Activated T-cell treated with anti-CD3 and anti-CD28 coated beads, Interleukin-2, amount 50 U/mL, for 72 hours (primary cell): ENCODE measurements at regions not wholly inside any gene's neighbourhood (a gene's known extent, or its start where the extent isn't known, plus 50 kb on each side); places are given as distances from the start of the nearest gene placed in this dataset.

Source experiments
- ATAC-seq, 2 donors: fragments of 150-1000 bp; cut with Tn5 transposase; replicated peaks in 1 of 2; 2 replicates each; pipeline ENCODE4 v1.10.0; 2021; ENCODE audit warnings: moderate library complexity in 2 of 2, mild to moderate bottlenecking in 1 of 2
- DNase-seq, 2 donors: peaks; one replicate each; pipeline ENCODE4 v3.0.0; 2021 to 2022; ENCODE audit warnings: mixed read lengths in 1 of 2
- H3K27ac Mint-ChIP-seq: one replicate; pipeline ENCODE4 v1.8.0; 2022; ENCODE audit warnings: mild to moderate bottlenecking, moderate library complexity, mixed read lengths
- H3K27me3 Mint-ChIP-seq: one replicate; pipeline ENCODE4 v1.8.0; 2022; ENCODE audit warnings: low read depth, mixed read lengths
- H3K36me3 Mint-ChIP-seq, 2 donors: one replicate each; pipeline ENCODE4 v1.8.0; 2022; ENCODE audit warnings: mixed read lengths in 2 of 2, mild to moderate bottlenecking in 1 of 2; ENCODE audit not compliant: insufficient read depth in 2 of 2
- H3K4me1 Mint-ChIP-seq: one replicate; pipeline ENCODE4 v1.8.0; 2022; ENCODE audit warnings: low read depth, mixed read lengths
- H3K4me3 Mint-ChIP-seq, 2 donors: one replicate each; pipeline ENCODE4 v1.8.0; 2022; ENCODE audit warnings: mild to moderate bottlenecking in 2 of 2, mixed read lengths in 2 of 2, moderate library complexity in 2 of 2
- H3K9me3 Mint-ChIP-seq, 2 donors: one replicate each; pipeline ENCODE4 v1.8.0; 2022; ENCODE audit warnings: mixed read lengths in 2 of 2

DNA sequence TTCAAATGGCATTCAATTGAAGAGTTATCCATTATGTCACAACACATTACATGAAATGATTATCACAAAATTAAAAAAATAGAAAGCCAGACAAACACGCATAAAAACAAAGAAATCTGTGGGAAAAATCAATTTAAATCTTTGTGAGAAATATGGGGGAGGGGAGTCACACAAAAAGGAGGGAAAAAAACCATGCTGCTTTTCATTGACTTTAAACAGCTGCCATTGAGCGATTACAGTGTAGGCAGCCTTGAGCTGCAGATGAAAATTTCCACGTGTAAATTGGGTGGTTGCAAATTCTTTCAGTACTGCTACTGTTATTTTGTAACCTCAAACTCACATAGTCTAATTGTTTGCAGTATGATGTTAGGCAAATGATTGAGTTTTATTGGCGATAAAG, 889.9 kb upstream of the PHF14 start:
- H3K9me3 Mint-ChIP-seq = peaks cover 2 to 11% of the 10 kb centered on the region in 2 donors
- DNase-seq (no peak), ATAC-seq (no peak)
- H3K36me3 Mint-ChIP-seq = peaks cover 0 to 1% of the 10 kb centered on the region in 2 donors
- no peaks in the 10 kb centered on the region for H3K4me1 Mint-ChIP-seq
- no peaks in the 10 kb centered on the region for H3K27me3 Mint-ChIP-seq
- no peak overlapping the region for H3K4me3 Mint-ChIP-seq
- no peak overlapping the region for H3K27ac Mint-ChIP-seq

DNA sequence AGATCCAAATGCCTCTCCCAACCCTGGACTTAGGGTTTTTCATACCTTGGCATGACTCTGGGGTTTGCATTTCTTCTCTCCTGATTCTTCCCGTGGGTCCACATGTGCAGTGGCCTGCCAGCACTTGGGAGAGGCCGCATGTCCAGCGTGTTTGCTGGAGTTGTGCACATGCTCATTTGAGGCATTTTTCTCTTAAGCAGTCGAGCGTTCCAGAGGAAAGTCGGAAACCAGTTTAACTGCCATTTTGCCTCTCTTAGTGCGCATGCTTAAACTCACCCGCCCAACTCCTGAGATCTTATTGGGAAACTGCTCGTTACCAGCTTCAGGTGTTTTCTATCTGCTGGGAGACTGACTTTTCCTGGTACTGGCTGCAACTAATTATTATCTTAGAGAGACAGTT, 888.4 kb upstream of the PHF14 start:
- DNase-seq (no peak), ATAC-seq (no peak)
- Mint-ChIP-seq H3K27ac (no peak overlapping the region), H3K36me3 (peaks cover 0 to 1% of the 10 kb centered on the region in 2 donors), H3K4me1 (no peaks in the 10 kb centered on the region), H3K4me3 (no peak overlapping the region), H3K27me3 (no peaks in the 10 kb centered on the region), H3K9me3 (peaks cover 0 to 13% of the 10 kb centered on the region in 2 donors)

GRCh38 chr7:10100572-10100971, 873.1 kb upstream of the PHF14 start:
- DNase-seq (no peak), ATAC-seq (no peak)
- Mint-ChIP-seq H3K4me1 (no peaks in the 10 kb centered on the region), H3K27me3 (no peaks in the 10 kb centered on the region), H3K9me3 (peaks cover 0 to 4% of the 10 kb centered on the region in 2 donors), H3K27ac (no peak overlapping the region), H3K4me3 (no peak overlapping the region), H3K36me3 (no peaks in the 10 kb centered on the region)

DNA sequence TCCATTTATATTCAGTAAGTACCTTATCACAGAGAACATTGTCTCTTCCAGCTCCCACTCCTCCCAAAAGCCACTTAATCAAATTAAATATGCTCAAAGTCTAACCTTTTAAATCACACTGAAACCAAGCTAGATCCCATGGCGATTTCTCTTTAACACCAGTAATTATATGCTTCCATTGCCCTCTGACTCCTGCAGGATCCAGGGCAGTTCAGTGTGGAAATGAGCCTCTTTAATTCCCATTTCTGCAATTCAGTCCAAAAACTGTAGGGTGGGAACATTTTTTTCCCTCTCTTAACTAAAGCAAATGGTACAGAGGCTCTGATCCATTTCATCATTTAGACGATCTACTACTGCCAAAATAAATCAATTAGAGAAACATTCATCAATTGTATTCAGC, 872.3 kb upstream of the PHF14 start:
- H3K27ac Mint-ChIP-seq = no peak overlapping the region
- H3K4me1 Mint-ChIP-seq = no peaks in the 10 kb centered on the region
- no peak overlapping the region for H3K4me3 Mint-ChIP-seq
- H3K27me3 Mint-ChIP-seq = no peaks in the 10 kb centered on the region
- H3K9me3 Mint-ChIP-seq = peaks cover 0 to 4% of the 10 kb centered on the region in 2 donors
- H3K36me3 Mint-ChIP-seq = no peaks in the 10 kb centered on the region
- ATAC-seq (no peak), DNase-seq (no peak)

- Mint-ChIP-seq H3K27me3 (no peaks in the 10 kb centered on the region), H3K9me3 (peaks cover 0 to 6% of the 10 kb centered on the region in 2 donors), H3K4me3 (no peak overlapping the region), H3K36me3 (no peaks in the 10 kb centered on the region), H3K4me1 (no peaks in the 10 kb centered on the region), H3K27ac (no peak overlapping the region)
- ATAC-seq = no peak
- no peak for DNase-seq
Measured at GRCh38 chr7:10104292-10104691, 869.4 kb upstream of the PHF14 start.

DNA sequence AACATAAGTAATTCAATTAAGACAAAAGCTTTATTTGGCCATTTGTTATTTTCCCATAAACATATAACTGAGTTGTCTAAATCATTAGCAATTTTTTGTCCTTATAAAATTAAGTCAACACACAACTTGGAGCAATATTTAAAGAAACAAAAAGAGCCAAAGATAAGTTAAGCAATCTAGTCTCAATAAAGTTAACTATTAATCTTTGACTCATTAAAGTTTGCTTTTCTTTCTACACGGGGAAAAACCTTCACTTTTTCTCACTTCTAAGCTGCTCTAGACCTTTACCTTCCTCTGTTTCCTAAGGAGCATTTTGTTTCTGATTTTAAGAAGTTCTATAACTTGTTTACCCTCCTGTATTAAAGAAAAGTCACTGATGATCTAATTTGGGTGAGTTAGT, 867.1 kb upstream of the PHF14 start:
- no peak overlapping the region for H3K27ac Mint-ChIP-seq
- ATAC-seq = no peak
- no peaks in the 10 kb centered on the region for H3K4me1 Mint-ChIP-seq
- H3K4me3 Mint-ChIP-seq = no peak overlapping the region
- DNase-seq = no peak
- H3K9me3 Mint-ChIP-seq = peaks cover 0 to 4% of the 10 kb centered on the region in 2 donors
- no peaks in the 10 kb centered on the region for H3K36me3 Mint-ChIP-seq
- H3K27me3 Mint-ChIP-seq = no peaks in the 10 kb centered on the region

- ATAC-seq = no peak
- no peaks in the 10 kb centered on the region for H3K36me3 Mint-ChIP-seq
- H3K4me1 Mint-ChIP-seq = no peaks in the 10 kb centered on the region
- H3K27ac Mint-ChIP-seq = no peak overlapping the region
- H3K4me3 Mint-ChIP-seq = no peak overlapping the region
- H3K9me3 Mint-ChIP-seq = peaks cover 9 to 10% of the 10 kb centered on the region in 2 donors
- no peak for DNase-seq
- no peaks in the 10 kb centered on the region for H3K27me3 Mint-ChIP-seq
Measured at GRCh38 chr7:10116511-10116910, 857.2 kb upstream of the PHF14 start.

- Mint-ChIP-seq H3K9me3 (peaks cover 7 to 10% of the 10 kb centered on the region in 2 donors), H3K27ac (no peak overlapping the region), H3K4me3 (no peak overlapping the region), H3K4me1 (no peaks in the 10 kb centered on the region), H3K27me3 (no peaks in the 10 kb centered on the region), H3K36me3 (no peaks in the 10 kb centered on the region)
- ATAC-seq = no peak
- no peak for DNase-seq
Measured at GRCh38 chr7:10117815-10118214, 855.9 kb upstream of the PHF14 start.

- no peaks in the 10 kb centered on the region for H3K4me1 Mint-ChIP-seq
- H3K27me3 Mint-ChIP-seq = no peaks in the 10 kb centered on the region
- peaks cover 3 to 6% of the 10 kb centered on the region in 2 donors for H3K9me3 Mint-ChIP-seq
- ATAC-seq = no peak
- no peak overlapping the region for H3K4me3 Mint-ChIP-seq
- DNase-seq = no peak
- H3K36me3 Mint-ChIP-seq = no peaks in the 10 kb centered on the region
- no peak overlapping the region for H3K27ac Mint-ChIP-seq
Measured at GRCh38 chr7:10120936-10121335, 852.7 kb upstream of the PHF14 start.

- no peaks in the 10 kb centered on the region for H3K27me3 Mint-ChIP-seq
- H3K4me3 Mint-ChIP-seq = no peak overlapping the region
- peaks cover 3 to 6% of the 10 kb centered on the region in 2 donors for H3K9me3 Mint-ChIP-seq
- no peaks in the 10 kb centered on the region for H3K4me1 Mint-ChIP-seq
- no peaks in the 10 kb centered on the region for H3K36me3 Mint-ChIP-seq
- ATAC-seq (no peak), DNase-seq (no peak)
- no peak overlapping the region for H3K27ac Mint-ChIP-seq
Measured at GRCh38 chr7:10121631-10122030, 852.0 kb upstream of the PHF14 start.

DNA sequence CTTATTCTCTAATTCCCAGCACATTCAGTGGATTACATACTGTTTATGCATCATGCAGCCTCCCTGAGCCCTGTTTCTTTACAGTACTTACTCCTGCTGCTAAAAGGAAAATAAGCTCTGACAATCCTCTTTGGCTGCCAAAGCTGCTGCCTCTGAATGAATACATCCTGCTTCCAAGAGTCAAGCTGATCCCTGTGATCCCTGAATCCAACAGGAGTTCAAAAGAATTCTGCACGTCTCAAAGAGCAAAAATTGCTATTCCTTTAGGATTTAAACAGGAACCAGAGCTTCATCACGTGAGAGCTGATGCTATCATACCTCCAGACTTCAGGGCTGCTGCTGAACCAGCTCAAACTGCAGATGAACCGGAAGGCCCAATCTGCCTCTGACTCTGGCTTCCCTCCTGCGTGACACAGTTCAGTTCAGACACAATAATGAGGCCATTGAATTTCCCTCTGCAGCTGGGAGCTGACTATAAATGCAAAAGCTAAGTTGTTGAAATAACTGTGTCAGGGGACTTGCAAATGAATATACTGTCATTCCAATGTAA, 851.0 kb upstream of the PHF14 start:
- Mint-ChIP-seq H3K9me3 (peaks cover 3% of the 10 kb centered on the region in 2 donors), H3K27me3 (no peaks in the 10 kb centered on the region), H3K27ac (no peak overlapping the region), H3K4me3 (no peak overlapping the region), H3K4me1 (no peaks in the 10 kb centered on the region), H3K36me3 (no peaks in the 10 kb centered on the region)
- DNase-seq (no peak), ATAC-seq (no peak)

DNA sequence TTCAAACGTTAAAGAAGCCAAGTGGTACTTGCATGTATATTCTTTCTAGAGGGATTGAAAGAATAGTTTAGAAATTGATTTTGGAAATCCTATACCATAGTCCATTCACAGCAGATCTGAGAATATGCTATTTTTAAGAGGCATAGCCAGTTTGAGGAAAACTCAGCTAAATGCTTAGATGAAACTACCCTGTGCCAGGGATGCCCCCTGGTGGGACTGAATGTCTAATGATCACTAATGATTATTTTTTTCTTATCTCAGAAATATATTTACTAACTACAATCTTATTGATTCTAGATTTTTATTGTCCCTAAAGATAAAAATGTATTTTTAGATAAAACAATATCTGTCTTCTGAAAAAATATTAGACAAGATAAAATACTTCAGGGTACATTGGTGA, 844.9 kb upstream of the PHF14 start:
- Mint-ChIP-seq H3K4me1 (no peaks in the 10 kb centered on the region), H3K4me3 (no peak overlapping the region), H3K27ac (no peak overlapping the region), H3K36me3 (no peaks in the 10 kb centered on the region), H3K27me3 (no peaks in the 10 kb centered on the region), H3K9me3 (no peaks in the 10 kb centered on the region)
- no peak for DNase-seq
- ATAC-seq = no peak

DNA sequence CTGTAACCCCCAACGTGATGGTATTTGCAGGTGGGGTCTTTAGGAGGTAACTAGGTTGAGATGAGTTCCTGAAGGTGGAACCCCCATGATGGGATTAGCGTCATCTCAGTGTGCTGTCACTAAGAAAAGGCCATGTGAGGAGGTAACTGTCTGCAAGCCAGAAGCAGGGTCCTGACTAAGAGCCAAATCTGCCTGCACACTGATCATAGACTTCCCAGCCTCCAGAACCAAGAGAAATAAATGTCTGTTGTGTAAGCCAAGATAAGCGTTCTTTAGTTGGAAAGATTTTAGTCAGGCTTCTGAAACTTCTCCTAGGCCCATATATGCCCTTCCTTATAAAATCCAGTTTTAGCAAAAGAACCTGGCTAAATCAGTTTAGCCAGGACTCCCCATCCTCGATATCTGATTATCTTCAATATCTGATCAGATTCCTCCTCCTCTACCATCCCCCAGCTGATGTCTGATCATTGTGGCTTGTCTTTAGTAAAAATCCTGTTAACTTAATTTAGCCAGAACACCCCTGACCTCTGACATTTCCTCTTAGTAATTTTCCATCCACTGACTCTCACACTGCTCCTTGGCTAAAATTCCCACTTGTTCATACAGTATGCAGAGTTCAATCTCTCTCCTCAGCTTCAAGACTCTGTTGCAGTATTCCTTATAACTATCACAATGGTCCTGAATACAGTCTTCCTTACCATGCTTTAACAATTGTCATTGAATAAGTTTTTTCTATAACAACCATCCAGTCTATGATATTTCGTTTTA, 835.4 kb upstream of the PHF14 start:
- Mint-ChIP-seq H3K4me3 (no peak overlapping the region), H3K9me3 (peaks cover 2 to 11% of the 10 kb centered on the region in 2 donors), H3K27me3 (no peaks in the 10 kb centered on the region), H3K27ac (no peak overlapping the region), H3K36me3 (no peaks in the 10 kb centered on the region), H3K4me1 (no peaks in the 10 kb centered on the region)
- ATAC-seq (no peak), DNase-seq (no peak)

DNA sequence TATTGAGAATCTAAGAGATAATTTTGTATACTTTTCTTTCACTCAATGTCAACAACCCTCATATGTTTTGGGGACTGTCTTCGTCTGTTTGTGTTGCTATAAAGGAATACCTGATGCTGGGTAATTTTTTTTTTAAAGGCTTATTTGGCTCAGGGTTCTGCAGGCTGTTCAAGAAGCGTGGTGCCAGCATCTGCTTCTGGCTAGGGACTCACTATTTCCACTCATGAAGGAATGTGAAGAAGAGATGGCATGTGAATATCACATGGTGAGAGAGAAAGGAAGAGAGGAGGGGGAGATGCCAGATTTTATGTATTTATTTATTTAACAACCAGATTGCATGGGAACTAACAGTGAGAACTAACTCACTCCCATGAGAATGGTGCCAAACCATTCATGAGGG, 827.4 kb upstream of the PHF14 start:
- DNase-seq (no peak), ATAC-seq (no peak)
- Mint-ChIP-seq H3K27ac (no peak overlapping the region), H3K4me1 (no peaks in the 10 kb centered on the region), H3K4me3 (no peak overlapping the region), H3K27me3 (no peaks in the 10 kb centered on the region), H3K36me3 (no peaks in the 10 kb centered on the region), H3K9me3 (no peaks in the 10 kb centered on the region)
